HG02970 (cell line): ENCODE measurements at regions not wholly inside any gene's neighbourhood (a gene's known extent, or its start where the extent isn't known, plus 50 kb on each side); places are given as distances from the start of the nearest gene placed in this dataset.
"Not testable (repeated sequence)": the region's sequence is repeated elsewhere in the genome, so short reads cannot be mapped to it uniquely, and the experiment has no call there.

Source experiments
- ATAC-seq: cut with Tn5 transposase; IDR thresholded peaks from one replicate; pipeline ENCODE4 v1.9.1; 2021; ENCODE audit warnings: mild to moderate bottlenecking, moderate library complexity, moderate number of reproducible peaks; ENCODE audit not compliant: unreplicated experiment, low FRiP score

DNA sequence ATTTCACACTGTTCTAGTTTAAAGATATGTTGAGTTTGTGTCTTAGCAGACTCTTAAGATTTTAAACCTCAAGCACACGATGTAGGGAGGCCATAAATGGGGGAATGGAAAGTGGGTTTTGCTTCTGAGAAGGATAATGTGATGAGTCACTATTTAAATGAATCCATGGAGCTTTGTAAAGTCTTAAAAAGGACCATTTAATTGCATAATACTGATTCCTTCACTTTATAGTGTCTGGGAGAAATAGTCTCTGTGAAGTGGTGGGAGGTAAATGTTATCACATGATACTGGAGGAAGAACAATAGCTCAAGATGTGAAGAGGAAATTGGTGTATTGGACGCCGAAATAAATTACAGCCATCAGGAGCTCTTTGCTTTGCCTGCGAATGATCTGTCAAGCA is 84.0 kb upstream of the MYO3A start:
- no peak for ATAC-seq

- ATAC-seq, result no peak
Observed at GRCh38 chr10:25851548-25851947, 82.5 kb upstream of the MYO3A start.

- ATAC-seq, result no peak
Observed at GRCh38 chr10:25852364-25852941, 81.6 kb upstream of the MYO3A start.

- ATAC-seq, result no peak
Observed at GRCh38 chr10:25858076-25858475, 76.0 kb upstream of the MYO3A start.

GRCh38 chr10:25865267-25865666 is 68.8 kb upstream of the MYO3A start:
- no peak for ATAC-seq

DNA sequence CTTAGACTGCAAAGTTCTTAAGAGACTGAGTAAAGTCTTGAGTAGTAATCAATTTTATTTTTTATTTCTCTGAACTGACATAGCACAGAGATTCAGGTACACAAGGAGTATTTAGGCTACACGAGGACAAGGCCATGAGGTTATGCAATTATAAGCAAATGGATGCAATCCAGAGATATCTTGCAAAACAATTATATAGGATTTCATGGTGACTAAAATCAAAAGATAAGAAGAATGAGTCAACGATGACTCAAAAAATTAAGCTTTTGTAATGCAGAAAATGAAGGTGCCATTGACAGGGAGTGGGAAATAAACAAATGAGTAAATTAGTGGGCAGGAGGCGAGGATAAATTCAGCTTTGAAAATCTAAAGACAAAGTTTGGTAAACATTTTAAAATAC is 66.7 kb upstream of the MYO3A start:
- ATAC-seq, result no peak

- no peak for ATAC-seq
Observed at GRCh38 chr10:25869067-25869591, 64.9 kb upstream of the MYO3A start.

DNA sequence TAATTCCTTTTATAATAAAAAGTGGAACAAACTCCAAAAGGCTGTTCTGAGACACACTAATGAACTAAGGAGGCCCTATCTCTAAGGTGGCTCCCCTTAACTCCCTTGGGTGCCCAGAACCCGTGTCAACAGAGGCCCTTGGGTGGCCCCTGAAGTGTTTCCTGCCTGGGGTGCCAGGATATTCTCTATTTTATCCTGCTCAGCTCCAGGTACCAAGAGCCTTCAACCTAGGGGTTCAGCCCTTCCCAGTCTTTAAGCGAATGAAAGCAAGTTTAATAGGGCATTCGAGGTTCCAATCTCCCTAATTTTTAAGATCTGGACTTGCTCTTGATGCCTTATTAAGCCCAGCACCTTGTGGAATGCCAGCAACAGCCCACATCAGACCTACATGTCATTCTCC is 64.4 kb upstream of the MYO3A start:
- ATAC-seq, result no peak

GRCh38 chr10:25874402-25874801 is 59.6 kb upstream of the MYO3A start:
- not testable (repeated sequence) for ATAC-seq

GRCh38 chr10:25875556-25876165 is 58.4 kb upstream of the MYO3A start:
- peak; percentile 93 for ATAC-seq

GRCh38 chr10:25877296-25877695 is 56.7 kb upstream of the MYO3A start:
- no peak for ATAC-seq
